Stimulated activated CD4-positive, alpha-beta T cell treated with anti-CD3 and anti-CD28 coated beads, Interleukin-4, amount 100 ng/mL, for 24 hours (primary cell): ENCODE measurements at regions not wholly inside any gene's neighbourhood (a gene's known extent, or its start where the extent isn't known, plus 50 kb on each side); places are given as distances from the start of the nearest gene placed in this dataset.

Experiments used
- DNase-seq: peaks from one replicate; pipeline ENCODE4 v3.0.0-alpha.2; 2020

DNA sequence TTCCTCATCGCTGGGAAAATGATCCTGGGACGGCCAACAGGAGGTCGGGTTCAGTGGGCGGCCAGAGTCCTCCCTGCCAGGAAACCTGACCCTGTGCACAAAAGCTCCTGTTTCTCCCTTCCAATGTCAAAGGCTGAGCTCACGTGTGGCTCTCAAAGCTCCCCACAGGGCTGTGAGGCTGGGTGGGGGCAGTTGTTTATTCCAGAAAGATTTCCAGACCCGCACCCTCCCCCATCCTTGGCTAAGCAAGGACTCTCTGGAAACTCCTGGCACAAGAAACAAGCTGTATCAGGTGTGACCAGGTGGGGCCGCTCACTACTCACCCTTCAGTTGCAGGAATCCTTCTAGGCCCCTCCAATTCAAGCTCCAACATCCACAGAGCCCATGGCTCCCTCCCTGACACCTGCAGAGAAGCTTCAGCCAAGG is 131.9 kb downstream of the SHANK2 start:
- no peak for DNase-seq

DNA sequence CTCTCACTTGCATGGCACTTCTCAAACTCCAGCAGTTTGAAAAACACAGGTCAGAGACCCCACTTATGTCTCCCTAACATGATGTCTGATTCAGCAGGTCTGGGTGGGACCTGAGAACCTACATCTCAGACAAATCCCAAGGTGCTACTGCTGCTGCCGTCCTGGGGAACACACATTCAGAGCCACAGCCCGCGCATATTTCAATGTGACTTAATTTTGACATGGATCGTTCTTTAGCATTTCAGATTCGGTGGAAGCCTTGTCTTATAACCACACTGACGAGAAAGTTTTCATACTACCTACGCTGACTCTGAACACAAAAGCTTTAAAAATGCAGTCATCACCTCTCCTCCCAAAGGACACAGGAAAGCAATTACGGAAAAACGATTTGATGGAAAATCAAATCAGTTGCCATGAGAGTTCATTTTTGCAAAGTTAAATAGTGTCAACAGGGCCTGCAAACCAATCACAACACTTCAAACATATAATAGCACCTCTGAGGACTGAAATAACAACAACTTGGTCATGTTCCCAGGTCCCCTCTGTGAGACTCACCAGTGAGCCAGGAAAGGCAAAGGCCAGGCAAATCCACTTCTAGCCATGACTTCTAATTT is 132.6 kb downstream of the SHANK2 start:
- DNase-seq = no peak

DNA sequence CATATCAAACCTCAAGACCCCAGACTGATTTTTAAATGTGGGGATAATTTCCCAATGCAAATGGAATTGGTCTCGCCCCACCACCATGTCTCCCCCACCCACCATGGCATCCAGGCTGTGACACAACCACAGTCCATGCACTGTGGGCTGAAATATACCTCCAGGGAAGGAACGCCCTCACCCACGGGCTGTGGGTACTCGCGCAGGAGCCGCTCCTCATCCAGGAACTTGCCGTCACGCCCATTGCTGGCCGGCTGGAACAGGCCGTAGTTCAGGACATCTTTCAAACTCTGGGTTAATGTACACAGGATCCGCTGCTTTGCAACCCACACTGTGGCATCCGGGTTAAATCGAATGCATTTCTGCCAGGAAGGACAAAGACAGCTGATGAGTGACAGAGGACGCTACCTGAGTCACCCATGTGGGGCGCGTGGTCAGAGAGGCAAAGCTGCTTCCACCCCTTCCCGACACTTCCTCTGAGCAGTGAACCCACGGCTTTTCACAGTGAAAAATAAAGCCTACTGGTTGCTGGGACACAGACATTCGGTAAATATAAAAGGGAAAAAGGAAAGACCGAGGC is 133.6 kb downstream of the SHANK2 start:
- DNase-seq = no peak

DNA sequence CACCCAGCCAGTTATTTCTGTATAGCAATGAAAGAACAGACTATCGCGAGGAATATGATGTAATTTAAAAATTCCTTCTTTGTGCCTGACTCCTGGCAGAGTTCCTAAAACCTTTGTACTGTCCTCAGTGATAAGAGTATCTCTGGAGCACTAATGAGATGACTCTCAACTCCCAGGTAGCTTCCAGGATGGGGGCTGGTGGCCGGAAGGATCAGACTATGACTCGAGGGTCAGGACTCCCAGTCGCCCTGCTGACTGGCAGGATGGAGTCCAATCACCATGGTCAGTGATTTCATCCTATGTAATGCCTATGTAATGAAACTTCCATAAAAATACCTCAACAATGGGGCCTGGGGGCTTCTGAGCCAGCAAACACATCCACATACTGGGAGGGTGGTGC is 135.1 kb downstream of the SHANK2 start:
- no peak for DNase-seq

DNA sequence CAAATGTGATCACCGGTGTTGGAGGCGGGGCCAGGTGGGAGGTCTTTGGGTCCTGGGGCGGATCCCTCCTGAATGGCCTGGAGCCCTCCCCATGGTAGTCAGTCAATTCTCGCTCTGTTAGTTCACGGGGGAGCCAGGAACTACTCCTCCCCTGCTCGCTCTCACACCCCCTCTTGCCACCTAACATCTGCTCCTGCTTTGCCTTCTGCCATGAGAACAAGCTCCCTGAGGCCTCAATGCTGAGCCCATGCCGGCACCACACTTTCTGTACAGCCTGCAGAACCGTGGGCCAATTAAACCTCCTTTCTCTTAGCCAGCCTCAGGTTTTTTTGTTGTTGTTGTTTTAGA is 135.7 kb downstream of the SHANK2 start:
- no peak for DNase-seq

DNA sequence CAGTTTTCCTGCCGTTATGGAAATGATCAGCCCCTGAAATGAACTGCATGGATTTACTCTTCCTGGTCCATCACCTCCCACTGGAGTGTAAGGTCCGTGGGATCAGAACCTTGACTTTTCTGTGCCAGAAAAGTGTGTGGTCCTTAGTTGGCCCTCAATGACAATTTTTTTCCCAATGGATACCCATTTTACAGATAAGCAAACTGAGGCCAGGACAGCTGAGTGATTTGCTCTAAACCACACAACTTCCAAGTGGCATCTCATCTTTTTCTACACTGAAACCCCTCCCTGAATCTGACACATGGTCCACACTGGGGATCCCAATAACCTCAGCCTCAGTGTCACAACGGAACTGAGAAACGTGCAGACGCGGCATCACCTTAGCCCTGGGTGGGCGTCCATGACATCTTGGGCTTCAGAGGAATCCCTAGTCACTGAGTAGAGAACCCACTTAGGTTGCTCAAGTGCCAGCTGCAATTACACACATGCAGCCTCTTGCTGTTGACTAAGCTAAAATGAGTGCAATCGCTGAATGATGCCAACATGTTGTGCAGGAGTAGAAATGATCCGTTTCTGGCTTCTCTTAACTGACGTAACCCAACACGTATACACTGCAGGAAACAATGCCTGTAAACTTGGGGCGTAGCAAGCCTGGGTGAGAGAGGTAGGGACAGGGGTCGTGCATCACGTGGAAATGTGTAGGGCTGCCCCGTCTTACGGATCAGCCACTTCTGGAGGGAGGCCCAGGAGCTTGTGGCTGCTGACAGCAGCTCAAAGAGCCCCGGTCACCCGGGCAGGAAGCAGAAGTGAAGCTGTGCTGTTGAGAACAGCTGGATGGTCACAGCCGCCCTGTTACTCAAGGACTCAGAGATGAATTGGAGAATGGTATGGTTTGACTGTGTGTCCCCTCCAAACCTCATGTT is 136.3 kb downstream of the SHANK2 start:
- no peak for DNase-seq

DNA sequence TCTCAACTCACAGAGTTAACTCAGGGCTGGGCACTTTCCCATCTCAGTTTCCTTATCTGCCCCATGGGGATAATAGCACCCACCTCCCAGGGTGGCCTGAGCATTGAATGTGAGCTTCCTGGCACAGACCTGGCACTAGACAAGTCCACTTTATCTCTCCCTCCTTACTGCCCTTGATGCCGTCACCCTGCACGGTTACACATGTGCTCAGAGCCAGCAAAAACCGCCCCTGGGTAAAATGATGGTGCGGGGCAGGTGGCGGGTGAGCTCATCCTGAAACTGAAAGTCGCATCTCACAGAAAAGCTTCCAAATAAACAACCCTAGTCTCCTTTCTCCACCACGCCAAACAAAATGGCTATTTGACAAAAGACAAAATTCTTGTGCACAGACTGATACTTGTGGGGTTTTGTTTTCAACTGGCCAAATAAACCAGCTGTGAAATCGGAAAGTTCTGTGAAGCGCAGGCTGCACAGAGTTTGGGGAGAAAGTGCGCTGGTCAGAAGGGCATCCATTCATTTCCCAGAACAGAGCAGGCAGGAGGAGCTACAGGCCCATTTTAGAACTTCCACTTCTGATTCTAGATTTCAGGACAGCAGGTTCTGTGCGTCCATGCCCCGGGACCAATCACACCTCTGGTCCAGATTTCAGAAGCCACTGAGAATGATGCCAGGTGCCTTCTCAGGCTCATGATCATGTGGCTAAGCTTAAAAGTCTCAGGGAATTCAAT is 138.1 kb downstream of the SHANK2 start:
- DNase-seq = no peak

DNA sequence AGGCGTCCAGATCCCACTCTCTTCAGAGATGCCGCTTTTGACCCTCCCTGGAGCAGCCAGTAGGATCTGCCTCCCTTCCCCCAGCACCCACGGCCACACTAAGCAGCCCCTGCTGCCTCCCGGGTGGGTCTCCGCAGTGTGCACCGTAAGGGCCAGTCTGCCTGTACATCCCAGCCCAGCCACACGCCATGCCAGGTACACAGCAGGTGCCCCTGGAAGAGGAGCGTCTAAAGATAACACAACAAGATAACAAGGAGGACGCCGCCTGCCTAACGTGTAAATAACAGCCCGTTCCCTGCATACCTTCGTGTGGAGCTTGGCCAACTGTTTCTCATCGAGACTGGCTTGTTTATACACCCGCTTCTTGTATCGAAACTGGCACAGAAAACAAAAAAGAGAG is 139.4 kb downstream of the SHANK2 start:
- no peak for DNase-seq

DNA sequence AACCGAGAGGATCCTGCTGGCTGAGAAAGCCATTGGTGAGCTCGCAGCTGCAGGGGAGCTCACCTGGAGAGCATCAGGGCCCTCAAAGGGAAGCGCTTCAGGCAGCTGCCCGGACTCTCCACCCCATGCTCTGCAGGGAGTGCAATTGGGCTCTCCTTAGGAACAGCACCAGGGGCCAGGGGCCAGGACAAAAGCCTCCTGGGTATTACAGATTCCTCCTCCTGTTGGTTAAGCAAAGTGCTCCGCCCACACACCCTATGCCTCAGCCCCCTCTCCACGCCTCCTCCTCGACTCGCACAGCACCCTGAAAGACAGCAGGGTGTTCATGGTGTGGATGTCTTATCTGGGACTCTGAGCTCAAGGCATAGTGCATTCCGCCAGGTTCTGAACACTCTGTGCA is 139.9 kb downstream of the SHANK2 start:
- DNase-seq = no peak

DNA sequence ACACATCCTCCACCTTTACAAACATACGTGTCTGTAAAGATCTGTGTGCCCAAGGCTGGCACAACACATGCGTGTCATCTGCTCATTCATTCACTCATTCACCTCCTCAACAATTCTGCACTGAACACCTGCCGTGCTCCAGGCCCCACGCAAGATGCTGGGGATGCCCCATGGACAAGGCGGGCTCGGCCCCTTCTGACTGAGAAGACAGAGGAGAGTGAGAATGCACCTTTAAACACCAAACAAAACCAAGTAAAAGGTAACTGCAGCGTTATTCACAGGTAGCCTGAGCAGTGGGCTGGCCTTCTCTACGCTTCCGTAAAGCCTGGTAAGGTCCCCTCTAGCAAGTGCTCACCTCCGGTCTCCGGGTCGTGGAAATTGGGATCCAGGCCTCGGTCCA is 142.8 kb downstream of the SHANK2 start:
- DNase-seq = no peak

DNA sequence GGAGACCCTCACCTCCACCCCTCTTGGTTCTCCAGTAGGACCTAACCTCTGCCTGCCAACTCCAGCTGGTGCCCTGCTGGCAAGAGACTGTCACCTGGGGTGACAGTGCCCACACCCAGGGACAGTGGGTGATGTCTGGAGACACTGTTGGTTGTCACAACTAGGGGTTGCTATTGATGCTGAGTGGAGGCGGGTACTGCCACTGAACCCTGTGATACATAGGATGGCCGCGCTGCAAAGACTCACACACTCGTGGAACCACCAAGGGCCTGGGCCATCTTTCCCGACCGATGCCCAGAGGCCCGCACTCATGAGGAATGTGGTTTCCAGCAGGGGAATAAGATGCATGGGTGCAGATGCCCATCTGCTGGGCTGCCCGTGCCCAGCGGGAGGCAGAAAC is 143.2 kb downstream of the SHANK2 start:
- DNase-seq = no peak

DNA sequence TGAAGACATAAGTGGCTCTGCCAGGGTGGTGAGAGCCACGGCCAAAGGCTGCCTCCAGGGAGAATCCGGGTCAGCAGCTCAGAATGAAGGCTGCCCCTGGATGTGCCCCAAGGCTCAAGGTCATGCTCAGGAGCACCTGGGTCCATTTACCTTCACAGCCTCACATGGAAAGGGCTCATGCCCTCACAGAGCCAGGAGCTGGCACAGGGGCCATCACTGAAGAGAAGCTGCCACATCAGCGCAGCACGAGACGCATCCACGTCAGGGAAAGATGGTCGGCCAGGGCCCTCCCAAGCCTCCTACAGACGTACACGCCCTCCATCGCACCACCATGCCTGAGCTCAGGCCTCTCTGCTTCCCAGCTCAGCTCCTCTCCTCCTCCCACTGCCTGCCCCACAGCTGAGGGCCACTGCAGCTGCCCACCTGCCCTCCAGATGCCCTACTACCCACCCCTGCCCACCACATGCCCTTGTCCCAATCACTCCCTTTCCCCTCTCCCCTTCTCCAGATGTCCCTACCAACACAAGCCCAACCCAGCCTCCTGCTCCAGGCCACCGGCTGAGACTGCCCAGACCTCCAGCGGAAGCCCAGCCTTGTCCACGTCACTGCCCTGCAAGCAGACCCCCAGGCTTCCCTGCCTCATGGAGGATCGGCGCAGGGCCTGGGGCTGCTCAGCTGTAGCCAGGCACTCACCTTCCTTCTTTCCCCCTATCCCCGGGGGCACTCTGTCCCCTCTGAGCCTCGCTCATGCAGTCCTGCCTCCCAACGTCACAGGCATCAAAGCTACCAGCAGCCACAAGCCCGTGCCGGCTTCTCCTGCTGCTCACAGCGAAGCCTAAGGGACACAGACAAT is 144.1 kb downstream of the SHANK2 start:
- no peak for DNase-seq

DNA sequence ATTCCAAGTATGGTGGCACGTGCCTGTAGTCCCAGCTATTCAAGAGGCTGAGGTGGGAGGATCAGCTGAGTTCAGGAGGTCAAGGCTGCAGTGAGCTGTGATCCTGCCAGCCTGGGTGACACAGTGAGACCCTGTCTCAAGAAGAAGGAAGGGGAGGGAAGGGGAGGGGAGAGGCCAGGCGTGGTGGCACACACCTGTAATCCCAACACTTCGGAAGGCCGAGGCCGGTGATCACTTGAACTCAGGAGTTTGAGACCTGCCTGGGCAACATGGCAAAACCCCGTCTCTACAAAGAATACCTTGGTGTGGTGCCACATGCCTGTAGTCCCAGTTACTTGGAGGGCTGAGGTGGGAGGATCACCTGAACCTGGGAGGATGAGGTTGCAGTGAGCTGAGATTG is 145.7 kb downstream of the SHANK2 start:
- DNase-seq = no peak

DNA sequence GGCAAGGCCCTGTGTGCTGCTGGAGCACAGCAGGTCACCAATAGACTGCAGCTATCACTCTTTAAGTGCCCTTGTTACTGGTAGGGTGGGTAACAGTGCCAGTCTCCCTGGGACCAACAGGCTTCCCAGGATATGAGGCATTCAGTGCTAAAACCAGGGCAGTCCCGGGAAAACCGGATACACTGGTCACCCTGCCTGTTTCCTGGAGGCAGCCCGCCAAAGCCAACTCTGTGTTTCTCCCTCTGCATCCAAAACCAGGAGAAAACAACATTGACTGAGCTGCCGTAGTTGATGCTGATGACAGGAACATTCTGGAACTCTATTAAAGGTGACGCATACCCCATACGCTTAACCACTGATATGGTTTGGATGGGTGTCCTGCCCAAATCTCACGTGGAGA is 149.1 kb downstream of the SHANK2 start:
- no peak for DNase-seq

DNA sequence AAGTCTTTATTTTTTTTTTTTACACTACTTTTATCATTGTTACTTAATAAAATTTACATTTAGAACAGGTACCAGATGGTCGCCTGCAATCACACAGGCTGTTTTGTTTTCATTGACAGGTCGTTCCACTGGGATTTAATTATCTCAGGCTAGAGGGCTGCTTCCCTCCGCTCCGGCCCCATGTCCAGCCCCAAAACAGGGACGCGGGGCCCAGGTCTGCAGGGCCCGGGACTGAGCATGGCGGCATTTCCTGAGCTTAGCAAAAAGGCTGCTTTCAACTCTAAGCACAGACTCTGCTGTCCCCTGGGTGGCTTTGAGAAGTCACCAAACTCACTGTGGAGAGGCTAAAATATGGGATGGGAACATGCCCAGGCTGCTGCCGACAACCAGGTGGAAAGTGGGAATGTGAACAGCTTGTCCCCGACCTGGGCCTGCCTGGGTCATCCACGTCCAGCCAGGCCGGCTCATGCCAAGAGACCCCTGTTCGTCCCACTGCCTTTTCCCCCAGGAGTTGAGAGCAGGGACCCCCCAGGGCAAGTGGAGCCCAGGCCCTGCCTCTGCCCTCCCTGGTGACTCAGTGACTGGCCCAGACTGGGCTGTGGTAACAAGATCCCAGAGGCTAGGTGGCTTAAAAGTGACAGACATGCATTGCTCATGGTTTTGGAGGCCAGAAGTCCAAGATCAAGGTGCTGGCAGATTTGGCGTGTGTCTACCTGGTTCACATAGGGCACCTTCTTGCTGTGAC is 150.0 kb downstream of the SHANK2 start:
- no peak for DNase-seq

DNA sequence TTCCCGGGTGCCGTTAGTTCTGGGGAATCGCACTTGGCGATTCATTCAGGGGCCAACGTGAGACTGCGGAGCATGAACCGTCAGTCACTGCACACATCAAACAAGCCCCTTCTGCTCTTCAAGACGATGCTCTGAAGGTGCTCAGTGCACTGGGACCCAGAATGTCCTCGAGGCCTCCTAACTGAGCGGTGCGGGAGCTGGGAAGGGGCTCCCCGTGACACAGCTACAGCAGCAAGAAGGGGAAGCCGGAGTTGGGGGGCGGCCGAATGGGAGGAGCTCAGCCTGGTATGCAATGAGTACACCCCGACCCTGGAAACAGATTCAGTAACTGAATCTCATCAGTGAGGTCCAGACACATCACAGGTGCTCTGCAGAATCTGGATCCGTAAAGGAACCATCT is 150.8 kb downstream of the SHANK2 start:
- no peak for DNase-seq

DNA sequence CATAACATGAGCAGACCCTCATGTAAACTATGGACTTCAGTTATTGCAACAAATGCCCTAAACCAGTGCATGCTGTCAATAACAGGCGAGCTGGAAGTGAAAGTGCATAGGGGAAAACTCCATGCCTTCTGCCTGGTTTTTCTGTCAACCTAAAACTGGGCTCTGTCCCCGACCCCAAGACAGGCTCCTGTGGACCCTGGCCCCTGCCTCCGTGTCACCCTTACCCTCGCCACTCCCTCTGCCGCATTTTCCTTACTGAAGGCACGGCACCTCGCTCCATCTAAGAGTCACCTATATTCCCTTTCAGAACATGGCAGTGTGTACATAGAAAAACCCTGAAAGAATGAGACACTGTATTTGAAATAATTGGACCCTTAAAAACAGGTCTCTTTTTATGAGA is 151.3 kb downstream of the SHANK2 start:
- DNase-seq = no peak

DNA sequence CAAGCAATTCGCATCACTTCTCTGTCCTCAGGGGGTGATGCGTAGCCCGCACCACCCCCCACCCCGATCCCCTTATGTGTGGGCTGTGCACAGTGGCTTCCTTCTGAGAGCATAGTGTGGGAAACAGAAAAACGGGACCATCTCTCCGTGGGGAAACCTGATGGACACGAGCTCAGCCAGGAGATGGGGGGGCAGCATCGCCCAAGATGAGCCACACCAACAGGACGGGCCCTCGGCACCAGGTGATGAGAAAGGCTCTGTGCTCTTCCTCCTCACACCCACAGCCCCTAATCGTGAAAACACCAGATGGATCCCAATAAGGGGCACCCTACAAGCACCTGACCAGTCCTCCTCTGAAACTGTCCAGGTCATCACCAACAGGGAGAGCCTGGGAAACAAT is 153.6 kb downstream of the SHANK2 start:
- DNase-seq = no peak

DNA sequence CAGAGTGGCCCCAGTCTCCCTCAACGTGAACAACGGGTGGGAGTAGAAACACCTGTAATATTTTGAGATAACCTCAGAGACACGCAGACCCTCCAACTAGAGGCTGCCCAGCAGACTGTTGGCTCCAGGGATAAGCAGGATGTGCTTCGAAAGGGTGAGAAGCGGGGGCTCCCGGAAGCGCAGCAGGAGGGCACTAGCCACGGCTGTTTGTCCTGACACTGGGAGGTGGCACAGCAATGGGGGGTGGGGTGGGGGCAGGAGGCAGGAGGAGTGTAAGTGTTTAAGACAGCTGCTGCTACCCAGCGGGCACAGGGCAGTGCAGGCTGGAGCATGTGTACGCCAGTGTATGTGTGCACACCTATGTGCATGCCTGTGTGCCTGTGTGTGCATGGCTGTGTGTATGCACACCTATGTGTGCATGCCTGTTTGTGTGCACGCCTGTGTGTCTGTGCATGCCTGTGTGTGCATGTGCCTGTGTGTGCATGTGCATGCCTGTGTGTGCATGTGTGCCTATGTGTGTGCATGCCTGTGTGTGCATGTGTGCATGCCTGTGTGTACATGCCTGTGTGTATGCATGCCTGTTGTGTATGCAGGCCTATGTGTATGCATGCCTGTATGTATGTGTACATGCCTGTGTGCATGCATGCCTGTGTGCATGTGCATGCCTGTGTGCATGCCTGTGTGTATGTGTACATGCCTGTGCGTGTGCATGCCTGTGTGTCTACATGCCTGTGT is 154.7 kb downstream of the SHANK2 start:
- DNase-seq = no peak

DNA sequence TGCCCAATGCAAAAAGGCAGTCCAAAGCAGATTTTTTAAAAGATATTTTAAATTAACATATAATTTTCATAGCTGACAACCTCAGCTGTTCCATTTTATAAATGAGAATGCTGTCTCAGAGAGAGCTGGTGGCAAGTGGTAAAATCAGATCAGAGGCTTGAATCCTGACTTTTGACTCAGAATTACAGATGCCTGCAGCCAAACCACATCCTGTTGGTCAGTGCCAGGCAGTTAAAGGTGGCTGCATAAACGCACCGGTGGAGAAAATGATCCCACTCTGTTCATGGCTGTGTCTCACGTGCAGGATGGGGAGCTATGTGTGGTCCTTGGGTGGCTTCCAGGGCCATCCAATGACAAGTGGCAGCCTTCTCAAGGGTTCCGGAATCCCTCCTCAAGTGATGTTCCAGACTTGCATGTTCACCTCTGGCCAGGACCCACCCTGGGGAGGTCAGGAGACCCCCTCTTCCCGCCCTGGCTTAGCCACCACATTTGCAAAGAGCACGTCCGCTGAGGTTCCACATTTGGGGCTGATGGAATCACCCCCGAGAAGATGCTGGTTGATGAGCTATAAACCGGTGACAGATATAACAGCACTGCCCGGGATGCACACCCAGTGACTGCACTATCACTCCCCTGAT is 155.5 kb downstream of the SHANK2 start:
- DNase-seq = no peak
